A673 (cell line): ENCODE measurements at regions not wholly inside any gene's neighbourhood (a gene's known extent, or its start where the extent isn't known, plus 50 kb on each side); places are given as distances from the start of the nearest gene placed in this dataset.

Experiments used
- BruUV-seq: library from RNA; stranded (reverse); fragments of 400-500 nt; replicated peaks from 2 replicates; lab custom pipeline; 2021; lab: Mats Ljungman, UMichigan
- CTCF ChIA-PET: fragments of 300-600 bp; sonication (Branson Sonifier 250); formaldehyde crosslinking; loops from one replicate; lab custom pipeline; 2022; ENCODE audit warnings: antibody characterized with exemption; lab: Charles Lee
- POLR2A ChIA-PET: fragments of 300-600 bp; sonication (Branson Sonifier 250); formaldehyde crosslinking; loops from one replicate; lab custom pipeline; 2022; ENCODE audit warnings: antibody characterized with exemption; ENCODE audit not compliant: low non-redundant PET; lab: Charles Lee
- DNase-seq: peaks from one replicate; pipeline ENCODE4 v3.0.0-alpha.2; 2015; ENCODE audit warnings: low spot score
- H3K27ac ChIP-seq: fragments of 200-600 bp; sonication (generic); 2 replicates; pipeline ENCODE4 v1.5.1; 2016; ENCODE audit warnings: mixed run types, low read depth, mild to moderate bottlenecking, mixed read lengths, antibody characterized with exemption, low read length; ENCODE audit not compliant: poor library complexity, severe bottlenecking
- H3K27me3 ChIP-seq: fragments of 200-600 bp; sonication (generic); replicated peaks from 2 replicates; pipeline ENCODE4 v1.6.1; 2017; ENCODE audit warnings: mixed run types, low read depth, mild to moderate bottlenecking, mixed read lengths, antibody characterized with exemption, low read length; ENCODE audit not compliant: insufficient read depth, poor library complexity
- H3K36me3 ChIP-seq: fragments of 200-600 bp; sonication (generic); 2 replicates; pipeline ENCODE4 v1.6.1; 2016; ENCODE audit warnings: mixed run types, mild to moderate bottlenecking, mixed read lengths, antibody characterized with exemption, low read length; ENCODE audit not compliant: insufficient read depth, poor library complexity, severe bottlenecking
- H3K4me1 ChIP-seq: fragments of 200-600 bp; sonication (generic); 2 replicates; pipeline ENCODE4 v1.6.1; 2017; ENCODE audit warnings: mixed run types, mild to moderate bottlenecking, mixed read lengths, antibody characterized with exemption, low read length; ENCODE audit not compliant: insufficient read depth, poor library complexity, severe bottlenecking
- H3K4me3 ChIP-seq: fragments of 200-600 bp; sonication (generic); 2 replicates; pipeline ENCODE4 v1.5.1; 2016; ENCODE audit warnings: low read depth, mixed run types, mild to moderate bottlenecking, mixed read lengths, low read length; ENCODE audit not compliant: poor library complexity, severe bottlenecking
- H3K9me3 ChIP-seq: fragments of 200-600 bp; sonication (generic); 2 replicates; pipeline ENCODE4 v1.6.1; 2016; ENCODE audit warnings: mixed run types, low read depth, mild to moderate bottlenecking, mixed read lengths, antibody characterized with exemption, low read length; ENCODE audit not compliant: poor library complexity, severe bottlenecking
- CTCF ChIP-seq: fragments of 300-800, 200-600 bp; sonication (generic); conservative IDR thresholded peaks from 2 replicates; pipeline ENCODE4 v1.5.1; 2017; ENCODE audit warnings: low read depth, mild to moderate bottlenecking, antibody characterized with exemption, low read length, moderate library complexity, mixed read lengths
- EZH2 ChIP-seq: fragments of 200-600 bp; sonication (generic); IDR thresholded peaks from 2 replicates; pipeline ENCODE4 v1.6.1; 2017; ENCODE audit warnings: borderline replicate concordance, low read depth, mild to moderate bottlenecking, mixed read lengths, antibody characterized with exemption, low read length; ENCODE audit not compliant: poor library complexity, severe bottlenecking
- intact Hi-C: fragments of 100-400 bp; cut with micrococcal nuclease; formaldehyde crosslinking; loops from one replicate; pipeline ENCODE4 v1.10.0; 2022; ENCODE audit not compliant: unreplicated experiment

- intact Hi-C loops: no loop called here
- Histone ChIP-seq H3K9me3 (peaks cover under 1% of the 10 kb centered on the region), H3K4me1 (no peaks in the 10 kb centered on the region), H3K36me3 (no peaks in the 10 kb centered on the region), H3K4me3 (no peak overlapping the region), H3K27ac (no peak overlapping the region), H3K27me3 (no peaks in the 10 kb centered on the region)
- BruUV-seq: no TSS peak
- no peak for DNase-seq
- TF ChIP-seq EZH2 (no peak), CTCF (no peak)
- POLR2A ChIA-PET: no interaction called here
- CTCF ChIA-PET: no interaction called here
Observed at GRCh38 chr5:33049298-33049697, 338.2 kb downstream of the NPR3 start.

DNA sequence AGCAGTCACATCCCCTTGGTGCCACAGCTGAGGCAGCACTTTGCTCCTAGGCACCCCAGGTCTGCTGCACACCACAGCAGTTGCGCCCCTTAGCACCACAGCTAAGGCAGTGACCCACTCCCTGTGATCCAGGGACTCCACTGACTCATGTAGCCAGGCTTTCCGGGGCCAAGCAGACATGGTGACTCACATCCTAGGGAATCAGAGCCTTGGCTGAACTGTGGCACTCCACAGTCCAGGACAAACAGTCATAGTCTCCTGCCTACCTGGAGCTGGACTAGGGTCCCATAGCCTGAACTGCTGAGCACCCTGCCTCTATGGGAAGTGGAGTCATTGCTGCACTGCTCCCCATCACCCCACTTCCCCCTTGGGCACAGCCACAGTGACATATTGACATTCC is 338.7 kb downstream of the NPR3 start:
- intact Hi-C loops: no loop called here
- TF ChIP-seq EZH2 (no peak), CTCF (no peak)
- POLR2A ChIA-PET: no interaction called here
- no peak overlapping the region for H3K27ac ChIP-seq
- H3K4me1 ChIP-seq: no peaks in the 10 kb centered on the region
- H3K4me3 ChIP-seq: no peak overlapping the region
- CTCF ChIA-PET: no interaction called here
- H3K36me3 ChIP-seq: no peaks in the 10 kb centered on the region
- no peaks in the 10 kb centered on the region for H3K27me3 ChIP-seq
- peaks cover 6% of the 10 kb centered on the region for H3K9me3 ChIP-seq
- DNase-seq: no peak
- BruUV-seq: no TSS peak

- Histone ChIP-seq H3K4me1 (no peaks in the 10 kb centered on the region), H3K36me3 (no peaks in the 10 kb centered on the region), H3K27me3 (no peaks in the 10 kb centered on the region), H3K9me3 (peaks cover 8% of the 10 kb centered on the region), H3K4me3 (no peak overlapping the region), H3K27ac (no peak overlapping the region)
- no TSS peak for BruUV-seq
- ChIA-PET POLR2A (no interaction called here), CTCF (no interaction called here)
- no peak for DNase-seq
- no peak for TF ChIP-seq CTCF
- TF ChIP-seq EZH2: no peak
- intact Hi-C loops: no loop called here
Observed at GRCh38 chr5:33059081-33059480, 348.0 kb downstream of the NPR3 start.
